SK-N-SH (cell line): ENCODE measurements at regions not wholly inside any gene's neighbourhood (a gene's known extent, or its start where the extent isn't known, plus 50 kb on each side); places are given as distances from the start of the nearest gene placed in this dataset.

ENCODE experiments used
- CTCF ChIA-PET: fragments of 300-600, 350-600 bp; formaldehyde crosslinking; extraction: SDS; loops from one replicate; lab custom pipeline; 2021; lab: Yijun Ruan, JAX
- POLR2A ChIA-PET: fragments of 350-600 bp; sonication (Branson Sonifier 250); formaldehyde crosslinking; extraction: SDS; loops from one replicate; lab custom pipeline; 2020; ENCODE audit warnings: antibody characterized with exemption, inconsistent platforms; lab: Yijun Ruan, JAX
- DNase-seq: peaks from one replicate; pipeline ENCODE4 v3.0.0; 2012
- H2AFZ ChIP-seq: fragments of 200-600 bp; sonication (generic); 2 replicates; pipeline ENCODE4 v1.8.1; 2016; ENCODE audit warnings: antibody characterized with exemption, mild to moderate bottlenecking, low read depth
- H3F3A ChIP-seq: fragments of 200-600 bp; sonication (generic); replicated peaks from 2 replicates; pipeline ENCODE3; 2016; ENCODE audit warnings: antibody characterized with exemption, mild to moderate bottlenecking; ENCODE audit not compliant: insufficient read depth
- H3K27ac ChIP-seq, 2 experiments: fragments of 200-500 bp in 1 of 2; fragments of 200-600 bp in 1 of 2; sonication (Bioruptor generic) in 1 of 2; sonication (generic), shearing (Covaris generic) in 1 of 2; 2 replicates each; pipeline versions ENCODE4 v1.5.1 to v1.6.1; 2014 to 2016; ENCODE audit warnings: low read depth in 2 of 2, inconsistent platforms in 1 of 2, low read length in 1 of 2, mild to moderate bottlenecking in 1 of 2, mixed read lengths in 1 of 2
- H3K27me3 ChIP-seq: fragments of 200-600 bp; sonication (generic), shearing (Covaris generic); 2 replicates; pipeline ENCODE4 v1.6.1; 2016; ENCODE audit warnings: mixed run types; ENCODE audit not compliant: insufficient read depth
- H3K36me3 ChIP-seq, 2 experiments: fragments of 200-500 bp in 1 of 2; fragments of 200-600 bp in 1 of 2; sonication (Bioruptor generic) in 1 of 2; sonication (generic) in 1 of 2; replicated peaks in 1 of 2; 2 replicates each; pipeline versions ENCODE3 to v1.5.1; 2014 to 2016; ENCODE audit warnings: low read length in 1 of 2, mild to moderate bottlenecking in 1 of 2; ENCODE audit not compliant: insufficient read depth in 2 of 2, control insufficient read depth in 1 of 2
- H3K4me1 ChIP-seq, 2 experiments: fragments of 200-500 bp in 1 of 2; fragments of 200-600 bp in 1 of 2; sonication (Bioruptor generic) in 1 of 2; sonication (generic), shearing (Covaris generic) in 1 of 2; 2 replicates each; pipeline versions ENCODE4 v1.5.1 to v1.6.1; 2014 to 2016; ENCODE audit warnings: low read depth in 1 of 2, low read length in 1 of 2, mixed run types in 1 of 2; ENCODE audit not compliant: insufficient read depth in 2 of 2, control insufficient read depth in 1 of 2
- H3K4me2 ChIP-seq: fragments of 200-600 bp; sonication (generic), shearing (Covaris generic); 2 replicates; pipeline ENCODE4 v1.6.1; 2017; ENCODE audit warnings: mixed run types
- H3K4me3 ChIP-seq, 2 experiments: fragments of 200-500 bp in 1 of 2; fragments of 200-600 bp in 1 of 2; sonication (Bioruptor generic) in 1 of 2; sonication (generic), shearing (Covaris generic) in 1 of 2; 2 replicates each; pipeline versions ENCODE4 v1.5.1 to v1.8.1; 2014 to 2016; ENCODE audit warnings: low read depth in 2 of 2, inconsistent platforms in 1 of 2, low read length in 1 of 2, mild to moderate bottlenecking in 1 of 2, mixed read lengths in 1 of 2, moderate library complexity in 1 of 2
- H3K79me2 ChIP-seq: fragments of 200-600 bp; sonication (generic); 2 replicates; pipeline ENCODE4 v1.8.1; 2017; ENCODE audit warnings: mild to moderate bottlenecking; ENCODE audit not compliant: insufficient read depth
- H3K9ac ChIP-seq: fragments of 200-600 bp; sonication (generic); 2 replicates; pipeline ENCODE4 v1.6.1; 2017; ENCODE audit warnings: mixed run types
- H3K9me2 ChIP-seq: fragments of 200-600 bp; sonication (generic); 2 replicates; pipeline ENCODE4 v1.6.1; 2017; ENCODE audit warnings: mixed run types
- H3K9me3 ChIP-seq: fragments of 200-600 bp; sonication (generic); 2 replicates; pipeline ENCODE4 v1.6.1; 2017; ENCODE audit warnings: mixed run types, mild to moderate bottlenecking, moderate library complexity
- H4K20me1 ChIP-seq: fragments of 200-600 bp; sonication (generic); 2 replicates; pipeline ENCODE4 v1.6.1; 2017; ENCODE audit warnings: mild to moderate bottlenecking, mixed run types; ENCODE audit not compliant: insufficient read depth
- CHD2 ChIP-seq: fragments of 150-350 bp; IDR thresholded peaks from 2 replicates; pipeline ENCODE4 v1.6.1; 2018; ENCODE audit warnings: low read length; ENCODE audit not compliant: partially characterized antibody
- EZH2phosphoT487 ChIP-seq: fragments of 200-600 bp; sonication (generic); IDR thresholded peaks from 2 replicates; pipeline ENCODE4 v1.6.1; 2017; ENCODE audit warnings: low read depth, mixed run types, mild to moderate bottlenecking, antibody characterized with exemption, moderate library complexity, borderline replicate concordance
- FOSL2 ChIP-seq: IDR thresholded peaks from 2 replicates; pipeline ENCODE4 v1.4.0; 2012; ENCODE audit warnings: low read depth, mild to moderate bottlenecking, moderate library complexity, borderline replicate concordance
- FOXM1 ChIP-seq: IDR thresholded peaks from 2 replicates; pipeline ENCODE4 v1.4.0; 2012; ENCODE audit warnings: low read depth, mild to moderate bottlenecking
- GABPA ChIP-seq: IDR thresholded peaks from 2 replicates; pipeline ENCODE4 v1.4.0; 2012; ENCODE audit warnings: low read depth, mild to moderate bottlenecking
- GATA2 ChIP-seq: sonication (generic); formaldehyde crosslinking; IDR thresholded peaks from 2 replicates; pipeline ENCODE4 v1.5.0; 2020; ENCODE audit warnings: mild to moderate bottlenecking, missing genetic modification reagents
- JUND ChIP-seq: IDR thresholded peaks from 2 replicates; pipeline ENCODE4 v1.4.0; 2012
- NFIC ChIP-seq: IDR thresholded peaks from 2 replicates; pipeline ENCODE4 v1.4.0; 2012; ENCODE audit warnings: borderline replicate concordance
- NRF1 ChIP-seq: IDR thresholded peaks from 2 replicates; pipeline ENCODE4 v1.6.1; 2012; ENCODE audit warnings: low read depth, mild to moderate bottlenecking, low read length
- RAD21 ChIP-seq: IDR thresholded peaks from 2 replicates; pipeline ENCODE4 v1.6.1; 2012; ENCODE audit warnings: mild to moderate bottlenecking, low read length
- RCOR1 ChIP-seq: fragments of 150-350 bp; IDR thresholded peaks from 2 replicates; pipeline ENCODE4 v1.6.1; 2017; ENCODE audit warnings: antibody characterized with exemption, low read length
- RFX5 ChIP-seq: IDR thresholded peaks from 2 replicates; pipeline ENCODE4 v1.6.1; 2012; ENCODE audit warnings: mild to moderate bottlenecking, improper control_type of control experiment, low read length
- TAF1 ChIP-seq: IDR thresholded peaks from 2 replicates; pipeline ENCODE4 v1.6.1; 2012; ENCODE audit warnings: low read depth, mild to moderate bottlenecking, low read length, moderate library complexity, borderline replicate concordance
- TCF12 ChIP-seq: IDR thresholded peaks from 2 replicates; pipeline ENCODE4 v1.4.0; 2012
- WGBS: methylation state at CpG from one replicate; pipeline ENCODE4 v1.1.6; 2017; ENCODE audit warnings: low lambda C conversion rate; 5-methylcytosine and 5-hydroxymethylcytosine counted together
- TF ChIP-seq, protein P1 (sequence below): IDR thresholded peaks from 2 replicates; pipeline ENCODE4; 2012
- TF ChIP-seq, protein P2 (sequence below): fragments of 200-600 bp; sonication (generic); IDR thresholded peaks from 2 replicates; pipeline ENCODE4 v1.6.1; 2017; ENCODE audit warnings: antibody characterized with exemption, mild to moderate bottlenecking, moderate library complexity
- TF ChIP-seq, protein P3 (sequence below): fragments of 150-350 bp; IDR thresholded peaks from 2 replicates; pipeline ENCODE4 v1.6.1; 2017; ENCODE audit warnings: antibody characterized with exemption, low read length, low read depth, borderline replicate concordance
- TF ChIP-seq, protein P4 (sequence below): IDR thresholded peaks from 2 replicates; pipeline ENCODE4 v1.4.0; 2012; ENCODE audit warnings: low read depth, borderline replicate concordance
- TF ChIP-seq, protein P5 (sequence below): IDR thresholded peaks from 2 replicates; pipeline ENCODE4 v1.6.1; 2012; ENCODE audit warnings: mild to moderate bottlenecking, low read depth, low read length, moderate library complexity

DNA sequence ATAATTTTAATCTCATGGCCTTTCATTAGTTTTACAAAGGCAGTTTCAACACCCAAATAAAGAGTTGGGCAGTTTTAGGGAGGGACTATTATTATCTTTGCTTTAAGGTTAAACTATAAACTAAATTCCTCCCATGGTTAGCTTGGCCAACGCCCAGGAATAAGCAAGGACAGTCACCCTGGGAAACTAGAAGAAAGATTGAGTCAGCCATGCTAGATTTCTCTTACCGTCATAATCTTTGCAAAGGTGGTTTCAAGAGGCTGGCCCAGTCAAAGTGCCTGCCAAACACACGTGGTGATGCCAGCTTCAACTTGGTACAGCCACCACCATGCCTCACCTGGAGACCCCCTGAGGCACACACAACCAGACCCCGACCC is 317.4 kb upstream of the SP8 start (continued):
- TF ChIP-seq, protein P1, sequence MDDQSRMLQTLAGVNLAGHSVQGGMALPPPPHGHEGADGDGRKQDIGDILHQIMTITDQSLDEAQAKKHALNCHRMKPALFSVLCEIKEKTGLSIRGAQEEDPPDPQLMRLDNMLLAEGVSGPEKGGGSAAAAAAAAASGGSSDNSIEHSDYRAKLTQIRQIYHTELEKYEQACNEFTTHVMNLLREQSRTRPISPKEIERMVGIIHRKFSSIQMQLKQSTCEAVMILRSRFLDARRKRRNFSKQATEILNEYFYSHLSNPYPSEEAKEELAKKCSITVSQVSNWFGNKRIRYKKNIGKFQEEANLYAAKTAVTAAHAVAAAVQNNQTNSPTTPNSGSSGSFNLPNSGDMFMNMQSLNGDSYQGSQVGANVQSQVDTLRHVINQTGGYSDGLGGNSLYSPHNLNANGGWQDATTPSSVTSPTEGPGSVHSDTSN = no peak
- no peak for TF ChIP-seq FOSL2
- no peak for TF ChIP-seq TCF12
- TF ChIP-seq JUND = no peak
- no peak for TF ChIP-seq RAD21
- TF ChIP-seq, protein P2, sequence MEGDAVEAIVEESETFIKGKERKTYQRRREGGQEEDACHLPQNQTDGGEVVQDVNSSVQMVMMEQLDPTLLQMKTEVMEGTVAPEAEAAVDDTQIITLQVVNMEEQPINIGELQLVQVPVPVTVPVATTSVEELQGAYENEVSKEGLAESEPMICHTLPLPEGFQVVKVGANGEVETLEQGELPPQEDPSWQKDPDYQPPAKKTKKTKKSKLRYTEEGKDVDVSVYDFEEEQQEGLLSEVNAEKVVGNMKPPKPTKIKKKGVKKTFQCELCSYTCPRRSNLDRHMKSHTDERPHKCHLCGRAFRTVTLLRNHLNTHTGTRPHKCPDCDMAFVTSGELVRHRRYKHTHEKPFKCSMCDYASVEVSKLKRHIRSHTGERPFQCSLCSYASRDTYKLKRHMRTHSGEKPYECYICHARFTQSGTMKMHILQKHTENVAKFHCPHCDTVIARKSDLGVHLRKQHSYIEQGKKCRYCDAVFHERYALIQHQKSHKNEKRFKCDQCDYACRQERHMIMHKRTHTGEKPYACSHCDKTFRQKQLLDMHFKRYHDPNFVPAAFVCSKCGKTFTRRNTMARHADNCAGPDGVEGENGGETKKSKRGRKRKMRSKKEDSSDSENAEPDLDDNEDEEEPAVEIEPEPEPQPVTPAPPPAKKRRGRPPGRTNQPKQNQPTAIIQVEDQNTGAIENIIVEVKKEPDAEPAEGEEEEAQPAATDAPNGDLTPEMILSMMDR = no peak
- no peak for TF ChIP-seq CHD2
- no peak for TF ChIP-seq RCOR1

DNA sequence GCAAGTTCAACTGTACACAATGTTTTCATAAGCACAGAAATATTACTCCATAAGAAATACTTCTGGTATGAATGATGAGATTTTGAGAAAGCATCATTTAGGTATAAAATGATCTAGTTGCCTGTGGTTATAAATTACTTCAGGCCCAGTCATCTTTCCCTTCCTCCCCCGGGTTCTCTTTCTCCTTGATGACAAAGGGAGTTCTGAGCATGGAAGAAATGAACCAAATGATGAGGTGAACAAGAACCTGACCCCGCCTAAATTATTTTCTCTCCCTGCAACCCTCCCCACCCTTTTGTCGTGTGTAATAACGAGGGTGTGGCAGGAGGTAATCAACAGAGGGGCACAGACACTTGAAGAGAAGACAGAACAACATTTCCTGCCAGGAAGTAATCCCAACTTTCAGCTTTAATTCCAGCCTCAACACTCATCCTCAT is 319.6 kb upstream of the SP8 start:
- no peak for DNase-seq
- no peaks in the 10 kb centered on the region for H3K79me2 ChIP-seq
- no peaks in the 10 kb centered on the region for H3K27me3 ChIP-seq
- H3K36me3 ChIP-seq = no peaks in the 10 kb centered on the region
- POLR2A ChIA-PET = no interaction called here
- H3K9me3 ChIP-seq = no peaks in the 10 kb centered on the region
- WGBS = 2% methylated on average over 4 of the region's 4 CpGs
- no peak overlapping the region for H2AFZ ChIP-seq
- H4K20me1 ChIP-seq = no peaks in the 10 kb centered on the region
- no peak overlapping the region for H3K9ac ChIP-seq
- no peaks in the 10 kb centered on the region for H3K4me1 ChIP-seq
- CTCF ChIA-PET = no interaction called here
- H3K4me2 ChIP-seq = no peak overlapping the region
- H3K9me2 ChIP-seq = no peaks in the 10 kb centered on the region
- H3K4me3 ChIP-seq = no peak overlapping the region
- TF ChIP-seq RFX5 (no peak), NFIC (no peak), GABPA (no peak), EZH2phosphoT487 (no peak), NRF1 (no peak), FOXM1 (no peak), GATA2 (CRISPR knock-in tag) (no peak), FOSL2 (no peak), TAF1 (no peak), RAD21 (no peak)
- TF ChIP-seq, protein P3, sequence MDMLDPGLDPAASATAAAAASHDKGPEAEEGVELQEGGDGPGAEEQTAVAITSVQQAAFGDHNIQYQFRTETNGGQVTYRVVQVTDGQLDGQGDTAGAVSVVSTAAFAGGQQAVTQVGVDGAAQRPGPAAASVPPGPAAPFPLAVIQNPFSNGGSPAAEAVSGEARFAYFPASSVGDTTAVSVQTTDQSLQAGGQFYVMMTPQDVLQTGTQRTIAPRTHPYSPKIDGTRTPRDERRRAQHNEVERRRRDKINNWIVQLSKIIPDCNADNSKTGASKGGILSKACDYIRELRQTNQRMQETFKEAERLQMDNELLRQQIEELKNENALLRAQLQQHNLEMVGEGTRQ = no peak
- TF ChIP-seq, protein P4, sequence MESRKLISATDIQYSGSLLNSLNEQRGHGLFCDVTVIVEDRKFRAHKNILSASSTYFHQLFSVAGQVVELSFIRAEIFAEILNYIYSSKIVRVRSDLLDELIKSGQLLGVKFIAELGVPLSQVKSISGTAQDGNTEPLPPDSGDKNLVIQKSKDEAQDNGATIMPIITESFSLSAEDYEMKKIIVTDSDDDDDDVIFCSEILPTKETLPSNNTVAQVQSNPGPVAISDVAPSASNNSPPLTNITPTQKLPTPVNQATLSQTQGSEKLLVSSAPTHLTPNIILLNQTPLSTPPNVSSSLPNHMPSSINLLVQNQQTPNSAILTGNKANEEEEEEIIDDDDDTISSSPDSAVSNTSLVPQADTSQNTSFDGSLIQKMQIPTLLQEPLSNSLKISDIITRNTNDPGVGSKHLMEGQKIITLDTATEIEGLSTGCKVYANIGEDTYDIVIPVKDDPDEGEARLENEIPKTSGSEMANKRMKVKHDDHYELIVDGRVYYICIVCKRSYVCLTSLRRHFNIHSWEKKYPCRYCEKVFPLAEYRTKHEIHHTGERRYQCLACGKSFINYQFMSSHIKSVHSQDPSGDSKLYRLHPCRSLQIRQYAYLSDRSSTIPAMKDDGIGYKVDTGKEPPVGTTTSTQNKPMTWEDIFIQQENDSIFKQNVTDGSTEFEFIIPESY = no peak
- TF ChIP-seq, protein P1 = no peak
- TF ChIP-seq, protein P2 = no peak
- TF ChIP-seq, protein P5, sequence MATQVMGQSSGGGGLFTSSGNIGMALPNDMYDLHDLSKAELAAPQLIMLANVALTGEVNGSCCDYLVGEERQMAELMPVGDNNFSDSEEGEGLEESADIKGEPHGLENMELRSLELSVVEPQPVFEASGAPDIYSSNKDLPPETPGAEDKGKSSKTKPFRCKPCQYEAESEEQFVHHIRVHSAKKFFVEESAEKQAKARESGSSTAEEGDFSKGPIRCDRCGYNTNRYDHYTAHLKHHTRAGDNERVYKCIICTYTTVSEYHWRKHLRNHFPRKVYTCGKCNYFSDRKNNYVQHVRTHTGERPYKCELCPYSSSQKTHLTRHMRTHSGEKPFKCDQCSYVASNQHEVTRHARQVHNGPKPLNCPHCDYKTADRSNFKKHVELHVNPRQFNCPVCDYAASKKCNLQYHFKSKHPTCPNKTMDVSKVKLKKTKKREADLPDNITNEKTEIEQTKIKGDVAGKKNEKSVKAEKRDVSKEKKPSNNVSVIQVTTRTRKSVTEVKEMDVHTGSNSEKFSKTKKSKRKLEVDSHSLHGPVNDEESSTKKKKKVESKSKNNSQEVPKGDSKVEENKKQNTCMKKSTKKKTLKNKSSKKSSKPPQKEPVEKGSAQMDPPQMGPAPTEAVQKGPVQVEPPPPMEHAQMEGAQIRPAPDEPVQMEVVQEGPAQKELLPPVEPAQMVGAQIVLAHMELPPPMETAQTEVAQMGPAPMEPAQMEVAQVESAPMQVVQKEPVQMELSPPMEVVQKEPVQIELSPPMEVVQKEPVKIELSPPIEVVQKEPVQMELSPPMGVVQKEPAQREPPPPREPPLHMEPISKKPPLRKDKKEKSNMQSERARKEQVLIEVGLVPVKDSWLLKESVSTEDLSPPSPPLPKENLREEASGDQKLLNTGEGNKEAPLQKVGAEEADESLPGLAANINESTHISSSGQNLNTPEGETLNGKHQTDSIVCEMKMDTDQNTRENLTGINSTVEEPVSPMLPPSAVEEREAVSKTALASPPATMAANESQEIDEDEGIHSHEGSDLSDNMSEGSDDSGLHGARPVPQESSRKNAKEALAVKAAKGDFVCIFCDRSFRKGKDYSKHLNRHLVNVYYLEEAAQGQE = no peak
- H3F3A ChIP-seq = no peaks in the 10 kb centered on the region
- no peak overlapping the region for H3K27ac ChIP-seq
